Testis (tissue), 2 donors: ENCODE measurements at regions not wholly inside any gene's neighbourhood (a gene's known extent, or its start where the extent isn't known, plus 50 kb on each side); places are given as distances from the start of the nearest gene placed in this dataset.

ENCODE experiments used
- DNase-seq: peaks from one replicate; pipeline ENCODE4 v3.0.0-alpha.2; 2019
- H3K27ac ChIP-seq, 2 donors: fragments of 200-600 bp; sonication (generic); one replicate each; pipeline ENCODE4 v1.5.1; 2019
- H3K27me3 ChIP-seq: fragments of 200-600 bp; sonication (generic); one replicate; pipeline ENCODE4 v1.5.1; 2019
- H3K36me3 ChIP-seq: fragments of 200-600 bp; sonication (generic); one replicate; pipeline ENCODE4 v1.5.1; 2017; ENCODE audit warnings: low read depth; ENCODE audit errors: missing control alignments
- H3K4me1 ChIP-seq: fragments of 200-600 bp; sonication (generic); one replicate; pipeline ENCODE4 v1.5.1; 2019
- H3K4me3 ChIP-seq, 2 donors: fragments of 200-600 bp; sonication (generic); one replicate each; pipeline ENCODE4 v1.5.1; 2017 to 2019
- H3K9me3 ChIP-seq: fragments of 200-600 bp; sonication (generic); one replicate; pipeline ENCODE4 v1.5.1; 2017
- POLR2A ChIP-seq: fragments of 450-650 bp; IDR thresholded peaks from one replicate; pipeline ENCODE4 v1.6.1; 2017; ENCODE audit warnings: antibody characterized with exemption, mild to moderate bottlenecking, moderate library complexity
- WGBS, 2 donors: methylation state at CpG; one replicate each; pipeline ENCODE4 v1.1.5; 2018; 5-methylcytosine and 5-hydroxymethylcytosine counted together
- intact Hi-C: fragments of 100-400 bp; cut with DNase I; formaldehyde crosslinking; loops from one replicate; pipeline ENCODE4 v1.15.1; 2023; ENCODE audit warnings: low total_unique reads
- TF ChIP-seq, protein P1 (sequence below), 3 experiments: fragments of 450-650 bp in 2 of 3; fragments of 200-600 bp in 1 of 3; sonication (generic) in 1 of 3; IDR thresholded peaks; one replicate each; pipeline ENCODE4 v1.5.1; 2016 to 2019; ENCODE audit warnings: antibody characterized with exemption in 3 of 3, mild to moderate bottlenecking in 2 of 3, moderate library complexity in 1 of 3

DNA sequence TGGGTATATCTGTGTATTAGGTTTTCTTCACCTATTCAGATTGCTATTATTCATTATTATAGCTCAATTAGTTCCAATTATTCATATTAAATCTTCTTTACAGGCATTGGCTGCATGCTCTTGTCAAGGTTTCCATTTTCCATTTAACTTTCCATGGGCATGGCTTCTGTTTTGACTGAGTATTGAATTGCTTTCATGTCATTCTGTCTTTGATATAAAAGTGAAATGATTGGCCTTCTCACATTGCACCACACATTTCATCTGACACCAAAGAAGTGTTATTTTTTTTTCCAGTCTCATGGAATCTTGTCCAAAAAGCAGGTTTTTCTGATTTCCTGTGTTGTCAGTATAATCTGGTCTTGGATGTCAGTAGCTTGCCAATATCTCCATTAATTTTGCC is 1244.3 kb downstream of the RAPGEF2 start:
- TF ChIP-seq, protein P1, sequence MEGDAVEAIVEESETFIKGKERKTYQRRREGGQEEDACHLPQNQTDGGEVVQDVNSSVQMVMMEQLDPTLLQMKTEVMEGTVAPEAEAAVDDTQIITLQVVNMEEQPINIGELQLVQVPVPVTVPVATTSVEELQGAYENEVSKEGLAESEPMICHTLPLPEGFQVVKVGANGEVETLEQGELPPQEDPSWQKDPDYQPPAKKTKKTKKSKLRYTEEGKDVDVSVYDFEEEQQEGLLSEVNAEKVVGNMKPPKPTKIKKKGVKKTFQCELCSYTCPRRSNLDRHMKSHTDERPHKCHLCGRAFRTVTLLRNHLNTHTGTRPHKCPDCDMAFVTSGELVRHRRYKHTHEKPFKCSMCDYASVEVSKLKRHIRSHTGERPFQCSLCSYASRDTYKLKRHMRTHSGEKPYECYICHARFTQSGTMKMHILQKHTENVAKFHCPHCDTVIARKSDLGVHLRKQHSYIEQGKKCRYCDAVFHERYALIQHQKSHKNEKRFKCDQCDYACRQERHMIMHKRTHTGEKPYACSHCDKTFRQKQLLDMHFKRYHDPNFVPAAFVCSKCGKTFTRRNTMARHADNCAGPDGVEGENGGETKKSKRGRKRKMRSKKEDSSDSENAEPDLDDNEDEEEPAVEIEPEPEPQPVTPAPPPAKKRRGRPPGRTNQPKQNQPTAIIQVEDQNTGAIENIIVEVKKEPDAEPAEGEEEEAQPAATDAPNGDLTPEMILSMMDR (IDR thresholded peaks at IDR 0.05), result no peak
- no peak for TF ChIP-seq POLR2A
- H3K27ac ChIP-seq, result no peak overlapping the region
- intact Hi-C loops, result no loop called here
- no peaks in the 10 kb centered on the region for H3K9me3 ChIP-seq
- H3K4me1 ChIP-seq, result no peaks in the 10 kb centered on the region
- DNase-seq, result no peak
- no peaks in the 10 kb centered on the region for H3K27me3 ChIP-seq
- no peaks in the 10 kb centered on the region for H3K36me3 ChIP-seq
- H3K4me3 ChIP-seq, result no peak overlapping the region

DNA sequence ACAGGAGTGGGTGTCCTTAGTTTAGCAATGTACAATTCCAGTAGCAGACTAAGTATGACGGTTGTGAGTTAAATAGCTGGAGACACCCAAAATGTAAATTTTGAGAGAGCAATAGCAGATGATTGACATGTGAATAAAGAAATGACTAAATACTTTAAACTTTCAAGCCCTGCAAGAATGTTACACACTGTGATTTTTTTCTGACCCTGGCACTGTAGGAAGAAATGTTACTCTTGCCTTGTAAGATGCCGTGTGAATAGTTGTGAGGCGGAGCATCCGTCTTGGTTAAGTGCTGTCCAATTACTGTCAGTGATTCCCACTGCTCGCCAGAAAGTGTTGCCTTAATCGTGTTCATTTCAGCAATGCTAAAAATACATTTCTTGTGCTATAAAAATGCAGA is 1248.1 kb downstream of the RAPGEF2 start:
- WGBS, 2 donors, result 67 to 75% methylated on average over 6 of the region's 6 CpGs
- intact Hi-C loops, result no loop called here
- DNase-seq, result no peak
- no peak overlapping the region for H3K4me3 ChIP-seq
- no peak overlapping the region for H3K27ac ChIP-seq
- TF ChIP-seq, protein P1 (IDR thresholded peaks at IDR 0.05), result no peak
- TF ChIP-seq POLR2A, result no peak
- H3K36me3 ChIP-seq, result no peaks in the 10 kb centered on the region
- no peaks in the 10 kb centered on the region for H3K9me3 ChIP-seq
- H3K27me3 ChIP-seq, result no peaks in the 10 kb centered on the region
- H3K4me1 ChIP-seq, result no peaks in the 10 kb centered on the region

DNA sequence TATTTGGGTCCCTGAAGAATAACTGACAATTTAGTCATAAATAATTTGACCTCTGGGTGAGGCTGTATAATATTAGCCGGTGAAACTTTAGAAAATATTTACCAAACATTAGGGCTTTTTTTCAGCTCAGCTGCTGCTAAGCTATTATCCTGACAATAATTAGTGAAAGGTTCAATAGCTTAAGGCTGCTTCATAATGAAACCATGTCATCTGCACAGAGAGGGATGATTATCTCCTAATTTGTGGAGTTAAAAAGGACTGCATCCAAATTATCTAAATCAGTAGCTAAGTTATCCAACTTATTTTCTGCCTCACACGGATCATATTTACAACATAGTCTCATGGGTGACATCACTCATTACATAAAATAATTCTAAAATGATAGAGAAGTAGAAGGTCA is 1249.8 kb downstream of the RAPGEF2 start:
- no peaks in the 10 kb centered on the region for H3K36me3 ChIP-seq
- TF ChIP-seq, protein P1 (IDR thresholded peaks at IDR 0.05), result no peak
- TF ChIP-seq POLR2A, result no peak
- H3K27ac ChIP-seq, result no peak overlapping the region
- WGBS, 2 donors, result 43 to 49% methylated on average over 2 of the region's 2 CpGs
- no peaks in the 10 kb centered on the region for H3K9me3 ChIP-seq
- intact Hi-C loops, result no loop called here
- no peak for DNase-seq
- H3K4me3 ChIP-seq, result no peak overlapping the region
- H3K27me3 ChIP-seq, result no peaks in the 10 kb centered on the region
- no peaks in the 10 kb centered on the region for H3K4me1 ChIP-seq

DNA sequence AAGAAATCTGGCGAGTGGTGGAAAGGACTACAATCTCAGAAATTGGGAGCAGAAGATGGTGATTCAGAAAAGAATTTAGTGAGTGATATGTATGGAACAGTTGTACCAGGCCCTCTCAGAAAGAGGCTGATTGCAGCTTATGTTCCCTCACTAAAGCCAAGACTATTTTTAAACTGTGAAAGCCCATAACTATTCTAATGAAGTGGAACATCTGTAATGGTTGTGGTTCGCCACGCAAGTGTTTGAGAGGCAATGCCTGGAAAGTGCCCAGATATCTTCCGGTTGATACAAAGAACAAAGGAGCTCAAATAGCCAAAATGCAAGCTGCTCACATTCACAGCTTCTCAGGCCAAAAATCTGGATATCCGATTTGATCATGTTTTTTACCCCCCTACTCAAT is 1250.7 kb downstream of the RAPGEF2 start:
- H3K4me3 ChIP-seq, result no peak overlapping the region
- H3K27ac ChIP-seq, result no peak overlapping the region
- no peak for DNase-seq
- TF ChIP-seq POLR2A, result no peak
- TF ChIP-seq, protein P1 (IDR thresholded peaks at IDR 0.05), result no peak
- H3K36me3 ChIP-seq, result no peaks in the 10 kb centered on the region
- H3K9me3 ChIP-seq, result no peaks in the 10 kb centered on the region
- 65 to 72% methylated on average over 5 of the region's 5 CpGs for WGBS, 2 donors
- intact Hi-C loops, result no loop called here
- no peaks in the 10 kb centered on the region for H3K4me1 ChIP-seq
- no peaks in the 10 kb centered on the region for H3K27me3 ChIP-seq

DNA sequence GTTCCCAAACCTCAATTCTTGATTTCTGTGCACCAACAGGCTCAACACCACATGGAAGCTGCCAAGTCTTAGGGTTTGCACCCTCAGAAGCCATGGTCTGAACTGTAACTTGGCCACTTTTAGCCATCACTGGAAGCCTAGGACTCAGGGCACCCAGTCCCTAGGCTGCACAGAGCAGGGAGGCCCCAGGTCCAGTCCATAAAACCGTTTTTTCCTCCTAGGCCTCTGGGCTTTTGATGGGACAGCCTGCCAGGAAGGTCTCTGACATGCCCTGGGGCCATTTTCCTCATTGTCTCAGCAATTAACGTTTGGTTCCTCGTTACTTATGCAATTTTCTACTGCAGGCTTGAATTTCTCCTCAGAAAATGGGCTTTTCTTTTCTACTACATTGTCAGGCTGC is 1259.6 kb downstream of the RAPGEF2 start:
- Histone ChIP-seq H3K9me3 (no peaks in the 10 kb centered on the region), H3K27ac (no peak overlapping the region), H3K27me3 (no peaks in the 10 kb centered on the region), H3K4me1 (no peaks in the 10 kb centered on the region), H3K36me3 (no peaks in the 10 kb centered on the region), H3K4me3 (no peak overlapping the region)
- 69 to 70% methylated on average over 3 of the region's 3 CpGs for WGBS, 2 donors
- TF ChIP-seq, protein P1 (IDR thresholded peaks at IDR 0.05), result no peak
- TF ChIP-seq POLR2A, result no peak
- DNase-seq, result no peak
- intact Hi-C loops, result no loop called here
